ENCODE measurements at regions not wholly inside any gene's neighbourhood (a gene's known extent, or its start where the extent isn't known, plus 50 kb on each side); places are given as distances from the start of the nearest gene placed in this dataset.

DNA sequence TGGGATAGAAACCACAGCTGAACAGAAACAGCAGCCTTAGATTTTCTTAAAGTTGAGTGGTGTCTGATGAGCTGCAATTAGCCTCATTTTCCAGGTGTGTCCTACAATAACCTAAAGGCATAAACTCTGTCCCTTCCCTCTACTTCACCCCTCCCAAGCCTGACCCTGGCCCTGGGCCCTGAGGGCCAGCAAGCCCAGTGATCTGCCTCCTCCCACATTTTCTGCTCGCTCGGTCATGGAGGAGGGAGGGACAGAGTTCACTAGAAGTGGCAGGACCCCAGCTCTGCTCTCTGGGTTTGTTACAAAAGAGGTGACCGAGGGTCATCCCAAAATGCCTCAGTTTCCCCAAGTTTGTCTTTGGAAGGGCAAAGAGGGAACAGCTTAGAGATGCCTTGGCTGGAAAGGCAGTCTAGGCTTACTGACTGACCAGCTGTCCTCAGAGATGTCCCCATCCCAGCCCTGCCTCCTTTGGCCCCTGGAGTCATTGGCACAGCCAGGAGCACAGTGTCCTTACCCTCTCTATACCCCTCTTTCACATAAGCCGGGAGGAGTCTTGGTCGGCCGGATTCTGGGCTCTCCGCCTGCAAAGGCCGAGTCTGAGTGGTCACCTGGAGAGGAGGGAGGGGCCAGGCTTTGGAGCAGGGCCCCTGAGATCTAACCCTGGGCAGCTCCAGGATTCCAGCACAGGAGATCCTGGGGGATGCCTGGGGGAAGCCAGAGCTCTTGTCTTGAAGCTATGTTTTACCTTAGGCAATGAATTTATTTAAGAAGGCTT is 172.7 kb downstream of the PTPRU start:
- TF ChIP-seq, protein P1, sequence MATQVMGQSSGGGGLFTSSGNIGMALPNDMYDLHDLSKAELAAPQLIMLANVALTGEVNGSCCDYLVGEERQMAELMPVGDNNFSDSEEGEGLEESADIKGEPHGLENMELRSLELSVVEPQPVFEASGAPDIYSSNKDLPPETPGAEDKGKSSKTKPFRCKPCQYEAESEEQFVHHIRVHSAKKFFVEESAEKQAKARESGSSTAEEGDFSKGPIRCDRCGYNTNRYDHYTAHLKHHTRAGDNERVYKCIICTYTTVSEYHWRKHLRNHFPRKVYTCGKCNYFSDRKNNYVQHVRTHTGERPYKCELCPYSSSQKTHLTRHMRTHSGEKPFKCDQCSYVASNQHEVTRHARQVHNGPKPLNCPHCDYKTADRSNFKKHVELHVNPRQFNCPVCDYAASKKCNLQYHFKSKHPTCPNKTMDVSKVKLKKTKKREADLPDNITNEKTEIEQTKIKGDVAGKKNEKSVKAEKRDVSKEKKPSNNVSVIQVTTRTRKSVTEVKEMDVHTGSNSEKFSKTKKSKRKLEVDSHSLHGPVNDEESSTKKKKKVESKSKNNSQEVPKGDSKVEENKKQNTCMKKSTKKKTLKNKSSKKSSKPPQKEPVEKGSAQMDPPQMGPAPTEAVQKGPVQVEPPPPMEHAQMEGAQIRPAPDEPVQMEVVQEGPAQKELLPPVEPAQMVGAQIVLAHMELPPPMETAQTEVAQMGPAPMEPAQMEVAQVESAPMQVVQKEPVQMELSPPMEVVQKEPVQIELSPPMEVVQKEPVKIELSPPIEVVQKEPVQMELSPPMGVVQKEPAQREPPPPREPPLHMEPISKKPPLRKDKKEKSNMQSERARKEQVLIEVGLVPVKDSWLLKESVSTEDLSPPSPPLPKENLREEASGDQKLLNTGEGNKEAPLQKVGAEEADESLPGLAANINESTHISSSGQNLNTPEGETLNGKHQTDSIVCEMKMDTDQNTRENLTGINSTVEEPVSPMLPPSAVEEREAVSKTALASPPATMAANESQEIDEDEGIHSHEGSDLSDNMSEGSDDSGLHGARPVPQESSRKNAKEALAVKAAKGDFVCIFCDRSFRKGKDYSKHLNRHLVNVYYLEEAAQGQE (IDR thresholded peaks at IDR 0.05; ENCODE audit: insufficient read depth in 1 of 2, low read depth in 2 of 2, low read length in 2 of 2) = no peak
- no peak for TF ChIP-seq TAF1 (IDR thresholded peaks at IDR 0.05; ENCODE audit: borderline replicate concordance, insufficient read depth, low read length)
- TF ChIP-seq SIN3A (IDR thresholded peaks at IDR 0.05; ENCODE audit: borderline replicate concordance, insufficient read depth, low read length) = no peak
- TF ChIP-seq POLR2AphosphoS5 (IDR thresholded peaks at IDR 0.05; ENCODE audit: low read depth, low read length) = no peak

Measured in PFSK-1 (cell line).